ENCODE measurements at regions not wholly inside any gene's neighbourhood (a gene's known extent, or its start where the extent isn't known, plus 50 kb on each side); places are given as distances from the start of the nearest gene placed in this dataset.
"Not testable (repeated sequence)": the region's sequence is repeated elsewhere in the genome, so short reads cannot be mapped to it uniquely, and the experiment has no call there.

DNA sequence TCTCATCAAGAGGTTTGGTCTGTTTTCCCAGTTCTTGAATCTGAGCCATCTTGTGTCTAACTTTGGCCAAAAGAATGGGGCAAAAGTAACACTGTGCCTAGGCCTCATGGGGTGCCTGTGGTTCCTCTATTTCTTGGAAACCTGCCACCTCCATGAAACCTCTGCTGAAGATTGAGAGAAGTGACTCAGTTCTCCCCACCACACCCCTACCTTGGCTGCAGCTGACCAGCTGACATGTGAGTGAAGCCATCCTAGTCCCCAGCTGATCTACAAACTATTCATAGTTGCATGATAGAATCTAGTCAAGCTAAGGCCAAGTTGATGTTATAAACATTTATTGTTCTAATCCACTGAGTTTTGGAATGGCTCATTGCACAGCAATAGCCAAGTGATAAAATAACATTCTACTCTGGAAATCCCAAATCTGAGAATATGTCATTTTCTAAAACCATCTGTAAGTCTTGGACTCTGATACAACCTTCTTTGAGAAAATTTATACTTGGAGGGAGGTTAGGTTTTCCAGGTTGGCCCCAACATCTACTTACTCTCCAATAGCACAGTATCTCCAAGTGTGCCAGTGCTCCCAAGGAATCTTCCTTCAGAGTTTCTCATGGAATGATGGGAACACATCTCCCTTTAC is 107.0 kb upstream of the SMLR1 start:
- DNase-seq (ENCODE audit: extremely low spot score in 2 of 2) = no peak
- Histone ChIP-seq H3K4me1 (no peaks in the 10 kb centered on the region), H3K27ac (no peak overlapping the region), H3K4me3 (no peak overlapping the region), H3K27me3 (no peaks in the 10 kb centered on the region), H3K36me3 (no peaks in the 10 kb centered on the region), H3K9me3 (no peaks in the 10 kb centered on the region)
- no peak for TF ChIP-seq POLR2AphosphoS5 (IDR thresholded peaks at IDR 0.05; ENCODE audit: insufficient read depth in 1 of 2, low read depth in 1 of 2)
- TF ChIP-seq CTCF (IDR thresholded peaks at IDR 0.05) = no peak
- TF ChIP-seq POLR2A (IDR thresholded peaks at IDR 0.05) = no peak
- intact Hi-C loops (cut with DNase I) = no loop called here

DNA sequence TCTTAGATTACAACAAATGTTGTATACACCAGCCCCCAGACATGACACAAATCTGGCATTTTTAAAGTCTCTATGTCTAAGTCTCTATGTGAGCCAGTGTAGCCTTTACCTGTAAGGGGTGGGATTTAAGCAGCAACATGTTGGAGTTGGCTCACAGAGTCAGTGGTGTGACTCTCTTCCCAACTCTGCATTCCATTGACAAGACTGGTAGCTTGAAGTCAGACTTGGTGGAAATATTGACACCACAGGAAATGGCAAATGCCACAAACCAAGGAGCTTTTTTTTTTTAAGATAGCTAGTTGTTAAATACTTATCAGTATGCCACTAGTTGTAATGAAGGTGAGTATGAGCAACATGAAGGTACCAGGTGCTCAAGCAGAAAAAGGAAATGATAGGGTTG is 103.1 kb upstream of the SMLR1 start:
- H3K4me3 ChIP-seq = no peak overlapping the region
- no peaks in the 10 kb centered on the region for H3K27me3 ChIP-seq
- intact Hi-C loops (cut with DNase I) = no loop called here
- no peaks in the 10 kb centered on the region for H3K9me3 ChIP-seq
- no peak for TF ChIP-seq POLR2AphosphoS5 (IDR thresholded peaks at IDR 0.05; ENCODE audit: insufficient read depth in 1 of 2, low read depth in 1 of 2)
- TF ChIP-seq POLR2A (IDR thresholded peaks at IDR 0.05) = no peak
- TF ChIP-seq CTCF (IDR thresholded peaks at IDR 0.05) = no peak
- no peaks in the 10 kb centered on the region for H3K4me1 ChIP-seq
- H3K36me3 ChIP-seq = no peaks in the 10 kb centered on the region
- DNase-seq (ENCODE audit: extremely low spot score in 2 of 2) = no peak
- no peak overlapping the region for H3K27ac ChIP-seq

- H3K27me3 ChIP-seq = no peaks in the 10 kb centered on the region
- no peak overlapping the region for H3K4me3 ChIP-seq
- intact Hi-C loops (cut with DNase I) = no loop called here
- no peak overlapping the region for H3K27ac ChIP-seq
- no peaks in the 10 kb centered on the region for H3K36me3 ChIP-seq
- H3K9me3 ChIP-seq = no peaks in the 10 kb centered on the region
- DNase-seq (ENCODE audit: extremely low spot score in 2 of 2) = no peak
- H3K4me1 ChIP-seq = no peaks in the 10 kb centered on the region
- no peak for TF ChIP-seq POLR2AphosphoS5 (IDR thresholded peaks at IDR 0.05; ENCODE audit: insufficient read depth in 1 of 2, low read depth in 1 of 2)
- TF ChIP-seq CTCF (IDR thresholded peaks at IDR 0.05) = no peak
- no peak for TF ChIP-seq POLR2A (IDR thresholded peaks at IDR 0.05)
Measured at GRCh38 chr6:130725551-130725950, 101.7 kb upstream of the SMLR1 start.

- H3K4me3 ChIP-seq; H3K27me3 ChIP-seq; H3K9me3 ChIP-seq; H3K36me3 ChIP-seq; DNase-seq (ENCODE audit: extremely low spot score in 2 of 2); intact Hi-C loops (cut with DNase I); H3K27ac ChIP-seq; H3K4me1 ChIP-seq: not testable (repeated sequence)
Measured at GRCh38 chr6:130728064-130728463, 99.1 kb upstream of the SMLR1 start.

DNA sequence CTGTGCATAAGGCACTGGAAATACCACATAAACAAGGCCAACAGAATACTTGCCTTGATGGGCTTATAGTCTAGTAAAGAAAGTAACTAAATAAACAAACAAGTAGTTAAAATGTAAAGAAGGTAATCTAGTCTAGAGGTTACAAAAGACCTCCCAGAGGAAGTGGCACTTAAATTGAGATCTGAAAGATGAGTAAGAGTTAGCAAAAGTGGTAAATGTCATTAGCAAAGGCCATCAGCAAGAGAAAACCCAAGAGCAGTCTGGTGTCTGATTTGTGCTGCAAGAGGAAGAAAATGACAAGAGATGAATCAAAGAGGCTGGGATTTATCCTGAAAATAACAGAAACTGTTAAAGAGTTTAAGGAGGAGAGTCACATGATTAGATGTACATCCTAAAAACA is 96.6 kb upstream of the SMLR1 start:
- Histone ChIP-seq H3K4me1 (no peaks in the 10 kb centered on the region), H3K4me3 (no peak overlapping the region), H3K36me3 (no peaks in the 10 kb centered on the region), H3K9me3 (no peaks in the 10 kb centered on the region), H3K27ac (no peak overlapping the region), H3K27me3 (no peaks in the 10 kb centered on the region)
- intact Hi-C loops (cut with DNase I) = no loop called here
- no peak for DNase-seq (ENCODE audit: extremely low spot score in 2 of 2)
- no peak for TF ChIP-seq POLR2A (IDR thresholded peaks at IDR 0.05)
- no peak for TF ChIP-seq CTCF (IDR thresholded peaks at IDR 0.05)
- no peak for TF ChIP-seq POLR2AphosphoS5 (IDR thresholded peaks at IDR 0.05; ENCODE audit: insufficient read depth in 1 of 2, low read depth in 1 of 2)
